Body of pancreas (tissue), 4 donors: ENCODE measurements at regions not wholly inside any gene's neighbourhood (a gene's known extent, or its start where the extent isn't known, plus 50 kb on each side); places are given as distances from the start of the nearest gene placed in this dataset.
"Not testable (repeated sequence)": the region's sequence is repeated elsewhere in the genome, so short reads cannot be mapped to it uniquely, and the experiment has no call there.

Experiments
- ATAC-seq: fragments of 150-250 bp; one replicate; pipeline ENCODE4 v1.9.1; 2016
- DNase-seq, 4 donors: peaks; one replicate each; pipeline ENCODE4 v3.0.0-alpha.2; 2019
- H3K27ac ChIP-seq, 4 donors: fragments of 200-600 bp; sonication (generic); 1 replicate in 3 of 4; 2 replicates in 1 of 4; pipeline versions ENCODE4 v1.5.1 to v1.6.1; 2016 to 2019; ENCODE audit warnings: mild to moderate bottlenecking in 1 of 4, mixed read lengths in 1 of 4, moderate library complexity in 1 of 4
- H3K27me3 ChIP-seq, 2 donors: fragments of 200-600 bp; sonication (generic); one replicate each; pipeline ENCODE4 v1.6.0; 2016; ENCODE audit warnings: mild to moderate bottlenecking in 1 of 2
- H3K36me3 ChIP-seq, 2 donors: fragments of 200-600 bp; sonication (generic); replicated peaks in 1 of 2; 2 replicates each; pipeline ENCODE4 v1.5.1; 2016; ENCODE audit warnings: low read depth in 2 of 2; ENCODE audit not compliant: insufficient read depth in 1 of 2
- H3K4me1 ChIP-seq: fragments of 200-600 bp; sonication (generic); one replicate; pipeline ENCODE4 v1.6.0; 2016
- H3K4me3 ChIP-seq, 2 donors: fragments of 200-600 bp; sonication (generic); 1 replicate in 1 of 2; 2 replicates in 1 of 2; pipeline ENCODE4 v1.5.1; 2016 to 2019
- H3K9me3 ChIP-seq, 3 donors: fragments of 200-600 bp; sonication (generic); 1 replicate in 2 of 3; 2 replicates in 1 of 3; pipeline ENCODE4 v1.5.1; 2016
- CTCF ChIP-seq, 7 experiments: fragments of 450-650 bp in 4 of 7; fragments of 200-600 bp in 3 of 7; sonication (generic) in 3 of 7; IDR thresholded peaks; one replicate each; pipeline ENCODE4 v1.5.1; 2016 to 2019; ENCODE audit warnings: antibody characterized with exemption in 7 of 7
- POLR2A ChIP-seq, 3 donors: fragments of 450-650 bp; IDR thresholded peaks; one replicate each; pipeline ENCODE4 v1.6.1; 2016; ENCODE audit warnings: antibody characterized with exemption in 3 of 3, mild to moderate bottlenecking in 2 of 3
- WGBS, 2 donors: methylation state at CpG; one replicate each; pipeline ENCODE4 v1.1.5; 2017; 5-methylcytosine and 5-hydroxymethylcytosine counted together
- intact Hi-C: fragments of 100-400 bp; cut with DNase I; formaldehyde crosslinking; loops from one replicate; pipeline ENCODE4 v1.15.1; 2023

GRCh38 chr2:194294156-194294555 lies 1362.9 kb upstream of the SLC39A10 start:
- H3K36me3 ChIP-seq, result no peaks in the 10 kb centered on the region
- intact Hi-C loops, result no loop called here
- no peaks in the 10 kb centered on the region for H3K4me1 ChIP-seq
- TF ChIP-seq POLR2A (IDR thresholded peaks at IDR 0.05) (no peak), CTCF (IDR thresholded peaks at IDR 0.05) (no peak)
- no peak for DNase-seq
- no peaks in the 10 kb centered on the region for H3K9me3 ChIP-seq
- ATAC-seq, result no peak
- no peak overlapping the region for H3K4me3 ChIP-seq
- H3K27me3 ChIP-seq, result no peaks in the 10 kb centered on the region
- 61 to 67% methylated on average over 1 of the region's 1 CpG for WGBS, 2 donors
- no peak overlapping the region for H3K27ac ChIP-seq

GRCh38 chr2:194291104-194291503 lies 1365.9 kb upstream of the SLC39A10 start:
- WGBS, 2 donors, result 58 to 61% methylated on average over 4 of the region's 4 CpGs

GRCh38 chr2:194289712-194290346 lies 1367.2 kb upstream of the SLC39A10 start:
- no peak for DNase-seq
- Histone ChIP-seq H3K4me1 (no peaks in the 10 kb centered on the region), H3K9me3 (no peaks in the 10 kb centered on the region), H3K27me3 (no peaks in the 10 kb centered on the region), H3K4me3 (no peak overlapping the region), H3K36me3 (no peaks in the 10 kb centered on the region), H3K27ac (no peak overlapping the region)
- 76 to 79% methylated on average over 4 of the region's 4 CpGs for WGBS, 2 donors
- TF ChIP-seq CTCF (IDR thresholded peaks at IDR 0.05), result no peak
- TF ChIP-seq POLR2A (IDR thresholded peaks at IDR 0.05), result no peak
- no peak for ATAC-seq
- intact Hi-C loops, result no loop called here

More at GRCh38 chr2:194291104-194291503, 1365.9 kb upstream of the SLC39A10 start:
- Histone ChIP-seq H3K9me3 (no peaks in the 10 kb centered on the region), H3K36me3 (no peaks in the 10 kb centered on the region), H3K4me1 (no peaks in the 10 kb centered on the region), H3K4me3 (no peak overlapping the region), H3K27ac (no peak overlapping the region), H3K27me3 (no peaks in the 10 kb centered on the region)
- intact Hi-C loops, result no loop called here
- ATAC-seq, result no peak
- DNase-seq, result no peak
- no peak for TF ChIP-seq CTCF (IDR thresholded peaks at IDR 0.05)
- no peak for TF ChIP-seq POLR2A (IDR thresholded peaks at IDR 0.05)

- ATAC-seq, DNase-seq, H3K27ac ChIP-seq, H3K4me3 ChIP-seq, H3K36me3 ChIP-seq, H3K4me1 ChIP-seq, H3K27me3 ChIP-seq, intact Hi-C loops, H3K9me3 ChIP-seq: not testable (repeated sequence)
- 67 to 82% methylated on average over 9 of the region's 9 CpGs for WGBS, 2 donors
Measured at GRCh38 chr2:194276667-194277066, 1380.4 kb upstream of the SLC39A10 start.

GRCh38 chr2:194271293-194271961 lies 1385.6 kb upstream of the SLC39A10 start:
- intact Hi-C loops, result no loop called here
- no peaks in the 10 kb centered on the region for H3K27me3 ChIP-seq
- no peaks in the 10 kb centered on the region for H3K9me3 ChIP-seq
- no peak for TF ChIP-seq CTCF (IDR thresholded peaks at IDR 0.05)
- no peak for TF ChIP-seq POLR2A (IDR thresholded peaks at IDR 0.05)
- DNase-seq (no peak), ATAC-seq (no peak)
- H3K36me3 ChIP-seq, result no peaks in the 10 kb centered on the region
- H3K4me1 ChIP-seq, result no peaks in the 10 kb centered on the region
- H3K27ac ChIP-seq, result no peak overlapping the region
- no peak overlapping the region for H3K4me3 ChIP-seq
- 48 to 57% methylated on average over 2 of the region's 2 CpGs for WGBS, 2 donors
